Parathyroid adenoma (tissue), 2 donors: ENCODE measurements at regions not wholly inside any gene's neighbourhood (a gene's known extent, or its start where the extent isn't known, plus 50 kb on each side); places are given as distances from the start of the nearest gene placed in this dataset.

Experiments
- H2AFZ ChIP-seq: fragments of 300-600 bp; sonication (generic); one replicate; pipeline ENCODE4 v1.7.0; 2017; ENCODE audit warnings: antibody characterized with exemption, mild to moderate bottlenecking
- H3K27ac ChIP-seq: fragments of 300-600 bp; sonication (generic); one replicate; pipeline ENCODE4 v1.7.0; 2017
- H3K27me3 ChIP-seq: fragments of 300-600 bp; sonication (generic); one replicate; pipeline ENCODE4 v1.7.0; 2017; ENCODE audit warnings: low read length; ENCODE audit not compliant: control insufficient read depth, insufficient read depth
- H3K36me3 ChIP-seq: fragments of 300-600 bp; sonication (generic); one replicate; pipeline ENCODE4 v1.7.0; 2017; ENCODE audit warnings: low read length; ENCODE audit not compliant: control insufficient read depth, insufficient read depth
- H3K4me1 ChIP-seq: fragments of 300-600 bp; sonication (generic); one replicate; pipeline ENCODE4 v1.7.0; 2017; ENCODE audit warnings: control low read depth
- H3K4me2 ChIP-seq: fragments of 300-600 bp; sonication (generic); one replicate; pipeline ENCODE4 v1.7.0; 2017; ENCODE audit warnings: low read length
- H3K4me3 ChIP-seq: fragments of 300-600 bp; sonication (generic); one replicate; pipeline ENCODE4 v1.7.0; 2017; ENCODE audit warnings: low read depth, low read length
- H3K79me2 ChIP-seq: fragments of 300-600 bp; sonication (generic); one replicate; pipeline ENCODE4 v1.7.0; 2017; ENCODE audit warnings: control low read depth
- H3K9ac ChIP-seq: fragments of 300-600 bp; sonication (generic); one replicate; pipeline ENCODE4 v1.7.0; 2017; ENCODE audit warnings: mild to moderate bottlenecking
- H3K9me3 ChIP-seq: fragments of 300-600 bp; sonication (generic); one replicate; pipeline ENCODE4 v1.7.0; 2017; ENCODE audit warnings: low read length; ENCODE audit not compliant: control insufficient read depth
- CTCF ChIP-seq: fragments of 300-600 bp; sonication (generic); IDR thresholded peaks from one replicate; pipeline ENCODE4 v1.7.0; 2017; ENCODE audit warnings: antibody characterized with exemption, mild to moderate bottlenecking
- donor health status: primary hyperparathyroidism.

GRCh38 chr9:28600226-28600625 lies 1026.9 kb upstream of the C9orf72 start:
- H3K79me2 ChIP-seq, result no peaks in the 10 kb centered on the region
- H3K27ac ChIP-seq, result no peak overlapping the region
- H3K27me3 ChIP-seq, result no peaks in the 10 kb centered on the region
- H3K9ac ChIP-seq, result no peak overlapping the region
- H3K9me3 ChIP-seq, result no peaks in the 10 kb centered on the region
- no peaks in the 10 kb centered on the region for H3K36me3 ChIP-seq
- TF ChIP-seq CTCF, result no peak
- no peak overlapping the region for H3K4me3 ChIP-seq
- H2AFZ ChIP-seq, result no peak overlapping the region
- no peak overlapping the region for H3K4me2 ChIP-seq
- H3K4me1 ChIP-seq, result no peaks in the 10 kb centered on the region

- no peaks in the 10 kb centered on the region for H3K36me3 ChIP-seq
- no peaks in the 10 kb centered on the region for H3K79me2 ChIP-seq
- H3K9ac ChIP-seq, result no peak overlapping the region
- H2AFZ ChIP-seq, result no peak overlapping the region
- H3K4me1 ChIP-seq, result no peaks in the 10 kb centered on the region
- no peaks in the 10 kb centered on the region for H3K27me3 ChIP-seq
- no peak for TF ChIP-seq CTCF
- H3K4me2 ChIP-seq, result no peak overlapping the region
- H3K27ac ChIP-seq, result no peak overlapping the region
- H3K9me3 ChIP-seq, result no peaks in the 10 kb centered on the region
- H3K4me3 ChIP-seq, result no peak overlapping the region
These were observed 1034.6 kb upstream of the C9orf72 start for GRCh38 chr9:28607843-28608242.

- H3K9me3 ChIP-seq, result no peaks in the 10 kb centered on the region
- TF ChIP-seq CTCF, result no peak
- H3K4me2 ChIP-seq, result no peak overlapping the region
- H3K4me3 ChIP-seq, result no peak overlapping the region
- H3K4me1 ChIP-seq, result no peaks in the 10 kb centered on the region
- H3K36me3 ChIP-seq, result no peaks in the 10 kb centered on the region
- no peak overlapping the region for H3K9ac ChIP-seq
- no peaks in the 10 kb centered on the region for H3K79me2 ChIP-seq
- no peaks in the 10 kb centered on the region for H3K27me3 ChIP-seq
- no peak overlapping the region for H3K27ac ChIP-seq
- H2AFZ ChIP-seq, result no peak overlapping the region
These were observed 1037.1 kb upstream of the C9orf72 start for GRCh38 chr9:28610339-28610738.

- Histone ChIP-seq H3K4me3 (no peak overlapping the region), H3K27me3 (no peaks in the 10 kb centered on the region), H3K9me3 (no peaks in the 10 kb centered on the region), H3K79me2 (no peaks in the 10 kb centered on the region), H3K36me3 (no peaks in the 10 kb centered on the region), H3K4me1 (no peaks in the 10 kb centered on the region), H3K27ac (no peak overlapping the region), H2AFZ (no peak overlapping the region), H3K4me2 (no peak overlapping the region), H3K9ac (no peak overlapping the region)
- TF ChIP-seq CTCF, result no peak
These were observed 1043.0 kb upstream of the C9orf72 start for GRCh38 chr9:28616310-28616709.

- no peak overlapping the region for H2AFZ ChIP-seq
- TF ChIP-seq CTCF, result no peak
- H3K27ac ChIP-seq, result no peak overlapping the region
These were observed 1046.7 kb upstream of the C9orf72 start for GRCh38 chr9:28620011-28620410.

More at GRCh38 chr9:28620011-28620410, 1046.7 kb upstream of the C9orf72 start:
- Histone ChIP-seq H3K4me3 (no peak overlapping the region), H3K4me2 (no peak overlapping the region), H3K79me2 (no peaks in the 10 kb centered on the region), H3K4me1 (no peaks in the 10 kb centered on the region), H3K36me3 (no peaks in the 10 kb centered on the region), H3K9me3 (no peaks in the 10 kb centered on the region), H3K27me3 (no peaks in the 10 kb centered on the region), H3K9ac (no peak overlapping the region)
